OCI-LY1 (cell line): ENCODE measurements at regions not wholly inside any gene's neighbourhood (a gene's known extent, or its start where the extent isn't known, plus 50 kb on each side); places are given as distances from the start of the nearest gene placed in this dataset.

Experiments
- CTCF ChIP-seq: fragments of 200-600 bp; sonication (generic), shearing (Covaris generic); IDR thresholded peaks from 2 replicates; pipeline ENCODE4 v1.5.1; 2017; ENCODE audit warnings: mild to moderate bottlenecking, antibody characterized with exemption, low read length, moderate library complexity, mixed read lengths
- EZH2 ChIP-seq: fragments of 200-600 bp; sonication (generic), shearing (Covaris generic); IDR thresholded peaks from 2 replicates; pipeline ENCODE4 v1.8.0; 2017; ENCODE audit warnings: borderline replicate concordance, mixed run types, mild to moderate bottlenecking, antibody characterized with exemption, low read length, moderate library complexity, mixed read lengths

GRCh38 chr6:76792394-76792793 lies 670.9 kb downstream of the HTR1B start:
- TF ChIP-seq EZH2 = no peak
- TF ChIP-seq CTCF = no peak
